NK-92 treated with Interleukin-12 subunit alpha and Interleukin-12 subunit beta, amount 100 ng/mL, for 24 hours (cell line): ENCODE measurements at regions not wholly inside any gene's neighbourhood (a gene's known extent, or its start where the extent isn't known, plus 50 kb on each side); places are given as distances from the start of the nearest gene placed in this dataset.

Source experiments
- DNase-seq: peaks from one replicate; lab custom pipeline; 2025; lab: John Stamatoyannopoulos, UW

GRCh38 chr9:135320331-135320730, 159.3 kb upstream of the PPP1R26 start:
- DNase-seq, result no peak

GRCh38 chr9:135320943-135321342, 158.6 kb upstream of the PPP1R26 start:
- no peak for DNase-seq

- no peak for DNase-seq
Observed at GRCh38 chr9:135321580-135321979, 158.0 kb upstream of the PPP1R26 start.

- DNase-seq, result no peak
Observed at GRCh38 chr9:135324329-135324728, 155.3 kb upstream of the PPP1R26 start.

GRCh38 chr9:135326141-135326540, 153.4 kb upstream of the PPP1R26 start:
- DNase-seq, result no peak

GRCh38 chr9:135326633-135327152, 152.9 kb upstream of the PPP1R26 start:
- no peak for DNase-seq

- no peak for DNase-seq
Observed at GRCh38 chr9:135328485-135329417, 150.8 kb upstream of the PPP1R26 start.

GRCh38 chr9:135329571-135330306, 149.8 kb upstream of the PPP1R26 start:
- no peak for DNase-seq

GRCh38 chr9:135330307-135330631, 149.3 kb upstream of the PPP1R26 start:
- no peak for DNase-seq

- no peak for DNase-seq
Observed at GRCh38 chr9:135330685-135331590, 148.6 kb upstream of the PPP1R26 start.

- DNase-seq, result no peak
Observed at GRCh38 chr9:135332516-135332915, 147.1 kb upstream of the PPP1R26 start.

- no peak for DNase-seq
Observed at GRCh38 chr9:135332979-135333748, 146.4 kb upstream of the PPP1R26 start.

GRCh38 chr9:135334953-135335460, 144.6 kb upstream of the PPP1R26 start:
- DNase-seq, result no peak

GRCh38 chr9:135335691-135336181, 143.8 kb upstream of the PPP1R26 start:
- DNase-seq, result no peak

- no peak for DNase-seq
Observed at GRCh38 chr9:135336722-135337527, 142.7 kb upstream of the PPP1R26 start.

- DNase-seq, result no peak
Observed at GRCh38 chr9:135338546-135338945, 141.0 kb upstream of the PPP1R26 start.

GRCh38 chr9:135339378-135339973, 140.1 kb upstream of the PPP1R26 start:
- no peak for DNase-seq

- DNase-seq, result no peak
Observed at GRCh38 chr9:135340143-135340655, 139.4 kb upstream of the PPP1R26 start.
